ENCODE measurements at regions not wholly inside any gene's neighbourhood (a gene's known extent, or its start where the extent isn't known, plus 50 kb on each side); places are given as distances from the start of the nearest gene placed in this dataset.
A peak's percentile ranks its signal among the peaks of the same experiment; 100 is the strongest.

GRCh38 chr6:23244300-23244699, 674.9 kb downstream of the HDGFL1 start:
- TF ChIP-seq, protein P1, sequence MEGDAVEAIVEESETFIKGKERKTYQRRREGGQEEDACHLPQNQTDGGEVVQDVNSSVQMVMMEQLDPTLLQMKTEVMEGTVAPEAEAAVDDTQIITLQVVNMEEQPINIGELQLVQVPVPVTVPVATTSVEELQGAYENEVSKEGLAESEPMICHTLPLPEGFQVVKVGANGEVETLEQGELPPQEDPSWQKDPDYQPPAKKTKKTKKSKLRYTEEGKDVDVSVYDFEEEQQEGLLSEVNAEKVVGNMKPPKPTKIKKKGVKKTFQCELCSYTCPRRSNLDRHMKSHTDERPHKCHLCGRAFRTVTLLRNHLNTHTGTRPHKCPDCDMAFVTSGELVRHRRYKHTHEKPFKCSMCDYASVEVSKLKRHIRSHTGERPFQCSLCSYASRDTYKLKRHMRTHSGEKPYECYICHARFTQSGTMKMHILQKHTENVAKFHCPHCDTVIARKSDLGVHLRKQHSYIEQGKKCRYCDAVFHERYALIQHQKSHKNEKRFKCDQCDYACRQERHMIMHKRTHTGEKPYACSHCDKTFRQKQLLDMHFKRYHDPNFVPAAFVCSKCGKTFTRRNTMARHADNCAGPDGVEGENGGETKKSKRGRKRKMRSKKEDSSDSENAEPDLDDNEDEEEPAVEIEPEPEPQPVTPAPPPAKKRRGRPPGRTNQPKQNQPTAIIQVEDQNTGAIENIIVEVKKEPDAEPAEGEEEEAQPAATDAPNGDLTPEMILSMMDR (conservative IDR thresholded peaks at IDR 0.05; ENCODE audit: low read depth, low read length), result no peak
- no peak overlapping the region for H3K4me3 ChIP-seq (ENCODE audit: low read depth, low read length)
- peak; percentile 70 for DNase-seq (ENCODE audit: low read depth)

DNA sequence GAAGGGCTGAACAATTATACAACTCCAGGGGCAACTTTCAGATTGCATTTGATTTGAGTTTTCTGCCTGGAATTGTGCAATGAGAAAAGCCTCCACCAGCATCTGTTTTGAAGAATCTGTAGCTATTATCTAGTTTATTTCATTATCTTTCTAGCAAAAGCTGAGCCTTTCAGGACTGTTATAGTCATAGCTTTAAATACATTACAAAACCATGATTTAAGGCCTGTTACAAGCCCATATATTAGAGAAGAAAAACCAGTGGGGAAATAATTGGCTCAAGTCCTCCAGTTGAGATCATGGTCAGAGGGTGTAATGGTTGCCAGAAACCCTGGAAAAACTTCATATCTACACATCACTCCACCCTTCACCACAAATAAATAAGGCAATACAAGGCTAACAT, 676.2 kb downstream of the HDGFL1 start:
- DNase-seq (ENCODE audit: low read depth), result peak; percentile 5
- H3K4me3 ChIP-seq (ENCODE audit: low read depth, low read length), result no peak overlapping the region
- TF ChIP-seq, protein P1 (conservative IDR thresholded peaks at IDR 0.05; ENCODE audit: low read depth, low read length), result no peak

DNA sequence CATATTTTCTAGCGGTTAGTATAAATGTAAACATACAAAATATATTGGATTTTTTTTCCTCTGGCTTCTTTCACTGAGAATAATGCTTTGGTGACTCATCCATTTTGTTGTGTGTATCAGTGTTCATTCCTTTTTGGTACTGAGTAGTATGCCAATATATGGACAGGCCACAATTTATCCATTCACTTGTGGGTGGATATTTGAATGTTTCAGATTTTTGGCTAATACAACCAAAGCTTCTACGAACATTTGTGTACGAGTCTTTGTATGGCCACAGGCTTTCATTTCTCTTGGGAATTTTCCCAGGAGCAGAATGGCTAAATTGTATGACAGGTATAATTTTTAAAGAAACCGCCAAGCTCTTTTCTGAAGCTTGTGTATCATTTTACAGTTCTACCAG, 677.5 kb downstream of the HDGFL1 start:
- no peak overlapping the region for H3K4me3 ChIP-seq (ENCODE audit: low read depth, low read length)
- no peak for DNase-seq (ENCODE audit: low read depth)
- TF ChIP-seq, protein P1 (conservative IDR thresholded peaks at IDR 0.05; ENCODE audit: low read depth, low read length), result no peak

DNA sequence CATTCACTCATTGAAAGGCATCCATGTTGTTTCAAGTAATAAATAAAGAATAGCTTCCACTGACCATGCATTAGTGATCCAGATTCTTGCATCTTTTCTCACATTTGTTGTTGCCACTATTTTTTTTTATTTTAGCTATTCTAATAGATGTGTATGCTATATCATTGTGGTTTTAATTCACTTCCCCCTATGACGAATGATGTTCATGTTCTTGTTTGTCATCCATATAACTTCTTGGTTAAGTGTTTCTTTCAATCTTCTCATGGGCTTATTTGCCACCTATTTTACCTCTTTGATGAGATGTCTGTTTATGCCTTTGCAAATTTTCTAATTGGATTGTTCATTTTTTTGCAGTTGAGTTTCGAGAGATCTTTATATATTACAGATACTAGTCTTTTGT, 681.2 kb downstream of the HDGFL1 start:
- no peak overlapping the region for H3K4me3 ChIP-seq (ENCODE audit: low read depth, low read length)

GRCh38 chr6:23262864-23263263, 693.5 kb downstream of the HDGFL1 start:
- no peak overlapping the region for H3K4me3 ChIP-seq (ENCODE audit: low read depth, low read length)
- TF ChIP-seq, protein P1 (conservative IDR thresholded peaks at IDR 0.05; ENCODE audit: low read depth, low read length), result no peak
- no peak for DNase-seq (ENCODE audit: low read depth)

More for the DNA sequence above, 681.2 kb downstream of the HDGFL1 start:
- no peak for DNase-seq (ENCODE audit: low read depth)
- TF ChIP-seq, protein P1 (conservative IDR thresholded peaks at IDR 0.05; ENCODE audit: low read depth, low read length), result no peak

DNA sequence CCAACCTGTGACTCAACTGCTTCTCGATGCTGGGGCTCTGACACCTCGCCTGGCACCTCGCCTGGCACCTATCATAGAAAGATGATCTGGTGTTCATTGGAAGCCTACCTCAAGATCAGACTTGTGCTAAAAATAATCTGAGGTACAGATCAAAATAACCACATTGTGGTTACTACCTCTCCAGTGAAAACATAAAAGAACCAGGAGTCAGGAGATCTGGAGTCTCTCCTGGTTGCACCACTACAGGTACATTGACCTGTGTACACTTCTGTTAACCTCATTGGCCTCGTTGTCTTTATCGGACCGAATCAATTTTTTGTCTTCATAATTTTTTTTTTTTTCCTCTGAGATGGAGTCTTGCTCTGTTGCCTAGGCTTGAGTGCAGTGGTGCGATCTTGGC, 695.9 kb downstream of the HDGFL1 start:
- no peak overlapping the region for H3K4me3 ChIP-seq (ENCODE audit: low read depth, low read length)
- TF ChIP-seq, protein P1 (conservative IDR thresholded peaks at IDR 0.05; ENCODE audit: low read depth, low read length), result no peak
- DNase-seq (ENCODE audit: low read depth), result no peak

GRCh38 chr6:23266536-23266935, 697.2 kb downstream of the HDGFL1 start:
- no peak overlapping the region for H3K4me3 ChIP-seq (ENCODE audit: low read depth, low read length)
- TF ChIP-seq, protein P1 (conservative IDR thresholded peaks at IDR 0.05; ENCODE audit: low read depth, low read length), result no peak
- DNase-seq (ENCODE audit: low read depth), result no peak
